K562 (cell line): ENCODE measurements at regions not wholly inside any gene's neighbourhood (a gene's known extent, or its start where the extent isn't known, plus 50 kb on each side); places are given as distances from the start of the nearest gene placed in this dataset.

ENCODE experiments used
- HMGN3 ChIP-seq: IDR thresholded peaks from 2 replicates; pipeline ENCODE4 v1.6.1; 2011; ENCODE audit warnings: borderline replicate concordance, low read depth, mild to moderate bottlenecking, mixed read lengths, low read length; ENCODE audit not compliant: insufficient read length; ENCODE audit errors: extremely low read depth
- NR0B1 ChIP-seq: fragments of 450-650 bp; IDR thresholded peaks from one replicate; pipeline ENCODE4 v1.6.1; 2018; ENCODE audit warnings: mild to moderate bottlenecking, moderate library complexity; ENCODE audit not compliant: partially characterized antibody
- PML ChIP-seq: IDR thresholded peaks from 2 replicates; pipeline ENCODE4 v1.6.1; 2012; ENCODE audit warnings: low read length, inconsistent platforms
- TSC22D4 ChIP-seq: fragments of 450-650 bp; IDR thresholded peaks from 2 replicates; pipeline ENCODE4 v1.6.1; 2016; ENCODE audit warnings: missing genetic modification characterization, missing biosample characterization, control low read depth
- TF ChIP-seq, protein P1 (sequence below): sonication (generic); formaldehyde crosslinking; IDR thresholded peaks from 2 replicates; pipeline ENCODE4 v1.8.0; 2022; ENCODE audit warnings: mild to moderate bottlenecking, missing genetic modification reagents

DNA sequence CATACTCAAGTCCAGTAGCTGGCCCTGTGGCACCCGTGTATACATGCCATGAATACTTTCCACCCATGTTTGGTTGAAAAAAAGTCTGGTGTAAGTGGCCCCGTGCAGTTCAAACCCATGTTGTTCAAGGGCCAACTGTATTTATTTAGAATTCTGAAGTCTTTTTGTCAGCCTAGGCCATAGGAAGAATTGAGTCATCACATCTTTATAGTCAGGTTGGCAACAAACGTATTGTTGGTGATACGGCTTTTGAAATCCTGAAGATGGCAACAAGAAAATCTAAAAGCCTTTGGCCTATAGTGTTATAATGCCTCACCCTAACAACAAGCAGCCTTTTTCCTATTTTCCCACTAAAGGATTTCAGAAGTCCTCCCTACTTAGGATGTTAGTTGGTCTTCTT is 363.6 kb downstream of the PLPP3 start:
- TF ChIP-seq, protein P1, sequence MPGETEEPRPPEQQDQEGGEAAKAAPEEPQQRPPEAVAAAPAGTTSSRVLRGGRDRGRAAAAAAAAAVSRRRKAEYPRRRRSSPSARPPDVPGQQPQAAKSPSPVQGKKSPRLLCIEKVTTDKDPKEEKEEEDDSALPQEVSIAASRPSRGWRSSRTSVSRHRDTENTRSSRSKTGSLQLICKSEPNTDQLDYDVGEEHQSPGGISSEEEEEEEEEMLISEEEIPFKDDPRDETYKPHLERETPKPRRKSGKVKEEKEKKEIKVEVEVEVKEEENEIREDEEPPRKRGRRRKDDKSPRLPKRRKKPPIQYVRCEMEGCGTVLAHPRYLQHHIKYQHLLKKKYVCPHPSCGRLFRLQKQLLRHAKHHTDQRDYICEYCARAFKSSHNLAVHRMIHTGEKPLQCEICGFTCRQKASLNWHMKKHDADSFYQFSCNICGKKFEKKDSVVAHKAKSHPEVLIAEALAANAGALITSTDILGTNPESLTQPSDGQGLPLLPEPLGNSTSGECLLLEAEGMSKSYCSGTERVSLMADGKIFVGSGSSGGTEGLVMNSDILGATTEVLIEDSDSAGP (CRISPR knock-in tag) = no peak
- no peak for TF ChIP-seq HMGN3
- TF ChIP-seq PML = no peak
- TF ChIP-seq TSC22D4 (tag) = no peak
- TF ChIP-seq NR0B1 = no peak
